IMR-90 (cell line): ENCODE measurements at regions not wholly inside any gene's neighbourhood (a gene's known extent, or its start where the extent isn't known, plus 50 kb on each side); places are given as distances from the start of the nearest gene placed in this dataset.

Experiments used
- ATAC-seq: fragments of 200-7000 bp; cut with Tn5 transposase; 2 replicates; pipeline ENCODE4 v1.9.1; 2020; ENCODE audit warnings: low read depth, mild to moderate bottlenecking, moderate library complexity
- BruUV-seq: library from RNA; stranded (reverse); fragments of 400-500 nt; replicated peaks from 2 replicates; lab custom pipeline; 2021; lab: Mats Ljungman, UMichigan
- CTCF ChIA-PET: fragments of 300-600 bp; formaldehyde crosslinking; extraction: SDS; loops from one replicate; lab custom pipeline; 2021; ENCODE audit warnings: antibody characterized with exemption; lab: Yijun Ruan, JAX
- POLR2A ChIA-PET: fragments of 300-600 bp; sonication (Branson Sonifier 250); formaldehyde crosslinking; loops from one replicate; lab custom pipeline; 2022; ENCODE audit warnings: antibody characterized with exemption; ENCODE audit not compliant: unreplicated experiment; lab: Charles Lee
- DNase-seq: peaks from one replicate; pipeline ENCODE4 v3.0.0; 2013
- H2AFZ ChIP-seq: replicated peaks from 2 replicates; pipeline ENCODE3; 2013; ENCODE audit warnings: low read length, mild to moderate bottlenecking; ENCODE audit not compliant: poor library complexity
- H2AK5ac ChIP-seq: 2 replicates; pipeline ENCODE4 v1.6.1; 2013; ENCODE audit warnings: low read depth, low read length, inconsistent platforms
- H2AK9ac ChIP-seq: replicated peaks from 2 replicates; pipeline ENCODE3; 2013; ENCODE audit warnings: mild to moderate bottlenecking, low read depth, low read length, moderate library complexity; ENCODE audit not compliant: poor library complexity
- H2BK120ac ChIP-seq: 2 replicates; pipeline ENCODE4 v1.6.1; 2013; ENCODE audit warnings: low read depth, low read length, inconsistent platforms
- H2BK15ac ChIP-seq: 3 replicates; pipeline ENCODE4 v1.6.1; 2013; ENCODE audit warnings: low read depth, low read length, inconsistent platforms
- H2BK20ac ChIP-seq: 2 replicates; pipeline ENCODE4 v1.6.1; 2013; ENCODE audit warnings: low read depth, mild to moderate bottlenecking, inconsistent platforms, low read length, moderate library complexity
- H2BK5ac ChIP-seq: 2 replicates; pipeline ENCODE4 v1.6.1; 2013; ENCODE audit warnings: mild to moderate bottlenecking, low read depth, low read length, inconsistent platforms; ENCODE audit not compliant: poor library complexity, severe bottlenecking
- H3K14ac ChIP-seq: replicated peaks from 2 replicates; pipeline ENCODE4 v1.6.1; 2013; ENCODE audit warnings: low read depth, low read length, inconsistent platforms
- H3K18ac ChIP-seq: 2 replicates; pipeline ENCODE4 v1.6.1; 2013; ENCODE audit warnings: low read depth, low read length, control low read depth
- H3K23ac ChIP-seq: 2 replicates; pipeline ENCODE4 v1.6.1; 2013; ENCODE audit warnings: low read depth, low read length, inconsistent platforms
- H3K27ac ChIP-seq: 2 replicates; pipeline ENCODE4 v1.5.1; 2013; ENCODE audit warnings: mild to moderate bottlenecking, control low read depth, low read length; ENCODE audit not compliant: insufficient read depth
- H3K27me3 ChIP-seq: 2 replicates; pipeline ENCODE4 v1.6.1; 2013; ENCODE audit warnings: low read length; ENCODE audit not compliant: control insufficient read depth, insufficient read depth
- H3K36me3 ChIP-seq: 2 replicates; pipeline ENCODE4 v1.6.1; 2013; ENCODE audit warnings: low read length, mixed read lengths; ENCODE audit not compliant: control insufficient read depth, insufficient read depth
- H3K4ac ChIP-seq: 2 replicates; pipeline ENCODE4 v1.6.1; 2013; ENCODE audit warnings: low read depth, low read length, inconsistent platforms
- H3K4me1 ChIP-seq: 2 replicates; pipeline ENCODE4 v1.6.1; 2013; ENCODE audit warnings: low read length, mixed read lengths; ENCODE audit not compliant: control insufficient read depth, insufficient read depth
- H3K4me2 ChIP-seq: 2 replicates; pipeline ENCODE4 v1.6.1; 2013; ENCODE audit warnings: low read depth, mild to moderate bottlenecking, control low read depth, low read length, moderate library complexity
- H3K4me3 ChIP-seq: 2 replicates; pipeline ENCODE4 v1.5.1; 2013; ENCODE audit warnings: low read depth, mild to moderate bottlenecking, control low read depth, low read length, moderate library complexity; ENCODE audit not compliant: insufficient read depth
- H3K56ac ChIP-seq: 2 replicates; pipeline ENCODE4 v1.6.1; 2013; ENCODE audit warnings: low read length, inconsistent platforms; ENCODE audit not compliant: insufficient read depth; ENCODE audit errors: extremely low read depth
- H3K79me1 ChIP-seq, 2 experiments: 2 replicates each; pipeline ENCODE4 v1.6.1; 2013; ENCODE audit warnings: low read length in 2 of 2, inconsistent platforms in 1 of 2, low read depth in 1 of 2
- H3K9ac ChIP-seq: 2 replicates; pipeline ENCODE4 v1.6.1; 2013; ENCODE audit warnings: low read depth, low read length, control low read depth
- H3K9me1 ChIP-seq: 2 replicates; pipeline ENCODE4 v1.6.1; 2013; ENCODE audit warnings: low read length, inconsistent platforms; ENCODE audit not compliant: insufficient read depth
- H3K9me3 ChIP-seq: 2 replicates; pipeline ENCODE4 v1.6.1; 2013; ENCODE audit warnings: low read length; ENCODE audit not compliant: control insufficient read depth, insufficient read depth
- H4K20me1 ChIP-seq: 2 replicates; pipeline ENCODE4 v1.6.1; 2013; ENCODE audit warnings: low read length, inconsistent platforms; ENCODE audit not compliant: insufficient read depth
- H4K5ac ChIP-seq: 2 replicates; pipeline ENCODE4 v1.6.1; 2013; ENCODE audit warnings: mild to moderate bottlenecking, low read depth, low read length, control low read depth
- H4K8ac ChIP-seq, 2 experiments: 2 replicates each; pipeline ENCODE4 v1.6.1; 2013; ENCODE audit warnings: low read depth in 2 of 2, low read length in 2 of 2, control low read depth in 1 of 2, inconsistent platforms in 1 of 2
- H4K91ac ChIP-seq: 2 replicates; pipeline ENCODE4 v1.6.1; 2013; ENCODE audit warnings: low read depth, low read length, inconsistent platforms; ENCODE audit not compliant: insufficient read depth
- BHLHE40 ChIP-seq: fragments of 150-350 bp; IDR thresholded peaks from 2 replicates; pipeline ENCODE4 v1.6.1; 2016; ENCODE audit warnings: mild to moderate bottlenecking, low read depth, low read length
- CEBPB ChIP-seq: IDR thresholded peaks from 2 replicates; pipeline ENCODE4 v1.6.1; 2012; ENCODE audit warnings: low read depth, low read length, improper control_type of control experiment
- CHD1 ChIP-seq: IDR thresholded peaks from 2 replicates; pipeline ENCODE4 v1.6.1; 2012; ENCODE audit warnings: low read depth, low read length, improper control_type of control experiment
- FOS ChIP-seq: fragments of 150-350 bp; IDR thresholded peaks from 2 replicates; pipeline ENCODE4 v1.6.1; 2016; ENCODE audit warnings: low read depth, low read length
- MAFK ChIP-seq: IDR thresholded peaks from 2 replicates; pipeline ENCODE4 v1.6.1; 2012; ENCODE audit warnings: low read depth, low read length, improper control_type of control experiment
- MAZ ChIP-seq: IDR thresholded peaks from 2 replicates; pipeline ENCODE4 v1.6.1; 2012; ENCODE audit warnings: low read depth, mild to moderate bottlenecking, low read length, improper control_type of control experiment, moderate library complexity, borderline replicate concordance
- MXI1 ChIP-seq: IDR thresholded peaks from 2 replicates; pipeline ENCODE4 v1.6.1; 2012; ENCODE audit warnings: low read depth, mild to moderate bottlenecking, low read length, moderate library complexity, borderline replicate concordance
- NFE2L2 ChIP-seq: fragments of 150-350 bp; IDR thresholded peaks from 2 replicates; pipeline ENCODE4 v1.6.1; 2016; ENCODE audit warnings: low read depth, mild to moderate bottlenecking, low read length
- POLR2A ChIP-seq: IDR thresholded peaks from 2 replicates; pipeline ENCODE4 v1.6.1; 2012; ENCODE audit warnings: mild to moderate bottlenecking, low read depth, low read length
- RAD21 ChIP-seq: IDR thresholded peaks from 2 replicates; pipeline ENCODE4 v1.6.1; 2012; ENCODE audit warnings: low read length, improper control_type of control experiment
- RCOR1 ChIP-seq: IDR thresholded peaks from 2 replicates; pipeline ENCODE4 v1.6.1; 2012; ENCODE audit warnings: mild to moderate bottlenecking, low read length, improper control_type of control experiment; ENCODE audit not compliant: insufficient replicate concordance
- RFX5 ChIP-seq: IDR thresholded peaks from 2 replicates; pipeline ENCODE4 v1.8.0; 2012; ENCODE audit warnings: low read depth, mild to moderate bottlenecking, low read length, moderate library complexity
- SMC3 ChIP-seq: fragments of 150-350 bp; IDR thresholded peaks from 2 replicates; pipeline ENCODE4 v1.6.1; 2016; ENCODE audit warnings: low read depth, mild to moderate bottlenecking, antibody characterized with exemption, low read length, moderate library complexity
- WGBS, 2 experiments: methylation state at CpG; one replicate each; pipeline versions ENCODE4 v1.1.5 to v1.1.7; 2013; ENCODE audit warnings: missing lambda C conversion rate in 2 of 2; ENCODE audit not compliant: insufficient read length in 1 of 2; ENCODE audit errors: extremely low coverage in 2 of 2; 5-methylcytosine and 5-hydroxymethylcytosine counted together
- dilution Hi-C: fragments of 300-500 bp; cut with HindIII; formaldehyde crosslinking; loops from one replicate; pipeline ENCODE4 v1.14.3; 2018; ENCODE audit warnings: low sequenced_read_pairs; ENCODE audit not compliant: unreplicated experiment
- in situ Hi-C: fragments of 300-500 bp; cut with MboI; formaldehyde crosslinking; loops from 3 replicates; pipeline ENCODE4 v1.14.3; 2019; ENCODE audit warnings: low sequenced_read_pairs, inconsistent platforms, mixed read lengths
- intact Hi-C: fragments of 100-400 bp; cut with micrococcal nuclease; formaldehyde crosslinking; loops from 2 replicates; pipeline ENCODE4 v1.10.0; 2022
- TF ChIP-seq, protein P1 (sequence below): fragments of 150-350 bp; IDR thresholded peaks from 2 replicates; pipeline ENCODE4 v1.6.1; 2017; ENCODE audit warnings: mild to moderate bottlenecking, antibody characterized with exemption, low read length, low read depth
- TF ChIP-seq, protein P2 (sequence below): conservative IDR thresholded peaks from 2 replicates; pipeline ENCODE4 v1.5.1; 2012; ENCODE audit warnings: mild to moderate bottlenecking, low read depth, low read length, improper control_type of control experiment
- TF ChIP-seq, protein P3 (sequence below): fragments of 150-350 bp; IDR thresholded peaks from 2 replicates; pipeline ENCODE4 v1.6.1; 2016; ENCODE audit warnings: low read depth, mild to moderate bottlenecking, low read length, moderate library complexity, borderline replicate concordance

DNA sequence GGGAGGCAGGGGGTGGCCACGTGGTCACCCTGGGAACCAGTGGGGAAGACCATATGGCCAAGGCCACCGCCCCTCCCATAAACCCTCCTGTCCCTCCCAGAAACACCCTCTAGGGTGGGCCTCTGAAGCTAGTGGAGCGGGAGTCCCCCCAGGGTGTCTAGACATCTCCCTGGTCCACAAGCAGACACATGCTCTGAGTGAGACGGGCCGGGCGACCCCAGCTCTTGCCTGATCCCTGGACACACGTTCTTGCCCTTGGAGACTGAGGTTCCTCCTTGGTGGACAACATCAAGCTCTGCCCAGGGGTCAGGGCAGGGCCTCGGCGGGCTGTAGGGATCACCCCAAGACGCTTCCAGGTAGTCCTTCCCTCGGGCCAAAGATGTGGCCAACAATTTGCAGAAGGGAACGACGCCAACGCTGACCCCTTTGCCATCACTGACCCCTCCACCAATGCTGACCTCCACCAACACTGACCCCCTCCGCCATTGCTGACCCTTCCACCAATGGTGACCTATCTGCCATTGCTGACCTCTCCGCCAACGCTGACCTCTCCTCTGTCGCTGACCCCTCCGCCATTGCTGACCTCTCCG lies 57.1 kb downstream of the FOXL3 start:
- Histone ChIP-seq H3K27me3 (peaks cover 13% of the 10 kb centered on the region; the same call in 1 of the 2 replicates), H3K27ac (no peak overlapping the region), H2BK15ac (no peak overlapping the region), H2AFZ (no peak overlapping the region), H3K4me2 (no peak overlapping the region), H4K91ac (no peak overlapping the region), H3K36me3 (no peaks in the 10 kb centered on the region), H3K4me1 (no peaks in the 10 kb centered on the region), H3K9me1 (no peaks in the 10 kb centered on the region), H2BK5ac (no peak overlapping the region), H2BK120ac (no peak overlapping the region), H4K5ac (no peak overlapping the region), H3K23ac (no peak overlapping the region), H2BK20ac (no peak overlapping the region), H4K20me1 (no peaks in the 10 kb centered on the region), H2AK5ac (no peak overlapping the region), H3K4ac (no peak overlapping the region), H3K56ac (no peak overlapping the region), H3K18ac (no peak overlapping the region), H3K79me1 (no peaks in the 10 kb centered on the region), H3K4me3 (no peak overlapping the region), H3K9me3 (peaks cover 12% of the 10 kb centered on the region; the same call in 1 of the 2 replicates), H4K8ac (no peak overlapping the region), H3K14ac (no peak overlapping the region), H2AK9ac (no peak overlapping the region), H3K9ac (no peak overlapping the region)
- WGBS, 2 experiments, result 78% methylated on average over 12 of the region's 20 CpGs; no CpG with 5 or more reads in 1 of the 2 experiments
- dilution Hi-C loops (no loop called here), in situ Hi-C loops (no loop called here), intact Hi-C loops (no loop called here)
- DNase-seq (no peak), ATAC-seq (no peak)
- no TSS peak for BruUV-seq
- TF ChIP-seq, protein P1, sequence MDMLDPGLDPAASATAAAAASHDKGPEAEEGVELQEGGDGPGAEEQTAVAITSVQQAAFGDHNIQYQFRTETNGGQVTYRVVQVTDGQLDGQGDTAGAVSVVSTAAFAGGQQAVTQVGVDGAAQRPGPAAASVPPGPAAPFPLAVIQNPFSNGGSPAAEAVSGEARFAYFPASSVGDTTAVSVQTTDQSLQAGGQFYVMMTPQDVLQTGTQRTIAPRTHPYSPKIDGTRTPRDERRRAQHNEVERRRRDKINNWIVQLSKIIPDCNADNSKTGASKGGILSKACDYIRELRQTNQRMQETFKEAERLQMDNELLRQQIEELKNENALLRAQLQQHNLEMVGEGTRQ, result no peak
- TF ChIP-seq MAZ (no peak), MAFK (no peak), MXI1 (no peak), BHLHE40 (no peak), RFX5 (no peak), RAD21 (no peak), CEBPB (no peak), POLR2A (no peak), SMC3 (no peak), RCOR1 (no peak), CHD1 (no peak), FOS (no peak), NFE2L2 (no peak)
- TF ChIP-seq, protein P2, sequence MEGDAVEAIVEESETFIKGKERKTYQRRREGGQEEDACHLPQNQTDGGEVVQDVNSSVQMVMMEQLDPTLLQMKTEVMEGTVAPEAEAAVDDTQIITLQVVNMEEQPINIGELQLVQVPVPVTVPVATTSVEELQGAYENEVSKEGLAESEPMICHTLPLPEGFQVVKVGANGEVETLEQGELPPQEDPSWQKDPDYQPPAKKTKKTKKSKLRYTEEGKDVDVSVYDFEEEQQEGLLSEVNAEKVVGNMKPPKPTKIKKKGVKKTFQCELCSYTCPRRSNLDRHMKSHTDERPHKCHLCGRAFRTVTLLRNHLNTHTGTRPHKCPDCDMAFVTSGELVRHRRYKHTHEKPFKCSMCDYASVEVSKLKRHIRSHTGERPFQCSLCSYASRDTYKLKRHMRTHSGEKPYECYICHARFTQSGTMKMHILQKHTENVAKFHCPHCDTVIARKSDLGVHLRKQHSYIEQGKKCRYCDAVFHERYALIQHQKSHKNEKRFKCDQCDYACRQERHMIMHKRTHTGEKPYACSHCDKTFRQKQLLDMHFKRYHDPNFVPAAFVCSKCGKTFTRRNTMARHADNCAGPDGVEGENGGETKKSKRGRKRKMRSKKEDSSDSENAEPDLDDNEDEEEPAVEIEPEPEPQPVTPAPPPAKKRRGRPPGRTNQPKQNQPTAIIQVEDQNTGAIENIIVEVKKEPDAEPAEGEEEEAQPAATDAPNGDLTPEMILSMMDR, result no peak
- TF ChIP-seq, protein P3, sequence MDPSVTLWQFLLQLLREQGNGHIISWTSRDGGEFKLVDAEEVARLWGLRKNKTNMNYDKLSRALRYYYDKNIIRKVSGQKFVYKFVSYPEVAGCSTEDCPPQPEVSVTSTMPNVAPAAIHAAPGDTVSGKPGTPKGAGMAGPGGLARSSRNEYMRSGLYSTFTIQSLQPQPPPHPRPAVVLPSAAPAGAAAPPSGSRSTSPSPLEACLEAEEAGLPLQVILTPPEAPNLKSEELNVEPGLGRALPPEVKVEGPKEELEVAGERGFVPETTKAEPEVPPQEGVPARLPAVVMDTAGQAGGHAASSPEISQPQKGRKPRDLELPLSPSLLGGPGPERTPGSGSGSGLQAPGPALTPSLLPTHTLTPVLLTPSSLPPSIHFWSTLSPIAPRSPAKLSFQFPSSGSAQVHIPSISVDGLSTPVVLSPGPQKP, result no peak
- CTCF ChIA-PET, result no interaction called here
- POLR2A ChIA-PET, result no interaction called here
